Hepatic stellate cell (primary cell): ENCODE measurements at regions not wholly inside any gene's neighbourhood (a gene's known extent, or its start where the extent isn't known, plus 50 kb on each side); places are given as distances from the start of the nearest gene placed in this dataset.
"Not testable (repeated sequence)": the region's sequence is repeated elsewhere in the genome, so short reads cannot be mapped to it uniquely, and the experiment has no call there.

ENCODE experiments used
- DNase-seq: peaks from one replicate; pipeline ENCODE4 v3.0.0; 2011; ENCODE audit warnings: low spot score

- no peak for DNase-seq
Observed at GRCh38 chr2:210861038-210861665, 304.8 kb downstream of the CPS1 start.

- no peak for DNase-seq
Observed at GRCh38 chr2:210862283-210863065, 306.1 kb downstream of the CPS1 start.

- DNase-seq = no peak
Observed at GRCh38 chr2:210863283-210863682, 306.9 kb downstream of the CPS1 start.

- not testable (repeated sequence) for DNase-seq
Observed at GRCh38 chr2:210871566-210871965, 315.2 kb downstream of the CPS1 start.

GRCh38 chr2:210873631-210874030, 317.2 kb downstream of the CPS1 start:
- DNase-seq = no peak

GRCh38 chr2:210884227-210884626, 327.8 kb downstream of the CPS1 start:
- DNase-seq = no peak

GRCh38 chr2:210888035-210888434, 331.6 kb downstream of the CPS1 start:
- DNase-seq = no peak

- no peak for DNase-seq
Observed at GRCh38 chr2:210895132-210895531, 338.7 kb downstream of the CPS1 start.

GRCh38 chr2:210899131-210899530, 342.7 kb downstream of the CPS1 start:
- DNase-seq = peak; percentile 1

GRCh38 chr2:210901326-210901725, 344.9 kb downstream of the CPS1 start:
- DNase-seq = no peak

- no peak for DNase-seq
Observed at GRCh38 chr2:210912779-210913178, 356.4 kb downstream of the CPS1 start.

- no peak for DNase-seq
Observed at GRCh38 chr2:210913461-210913860, 357.1 kb downstream of the CPS1 start.

GRCh38 chr2:210915912-210916311, 359.5 kb downstream of the CPS1 start:
- DNase-seq = no peak

GRCh38 chr2:210917465-210917864, 361.1 kb downstream of the CPS1 start:
- no peak for DNase-seq

- DNase-seq = no peak
Observed at GRCh38 chr2:210919128-210919527, 362.7 kb downstream of the CPS1 start.

- DNase-seq = no peak
Observed at GRCh38 chr2:210922419-210922818, 366.0 kb downstream of the CPS1 start.

- DNase-seq = no peak
Observed at GRCh38 chr2:210928714-210929113, 372.3 kb downstream of the CPS1 start.

- peak; percentile 1 for DNase-seq
Observed at GRCh38 chr2:210938228-210938627, 381.8 kb downstream of the CPS1 start.

- no peak for DNase-seq
Observed at GRCh38 chr2:210946395-210946794, 390.0 kb downstream of the CPS1 start.

GRCh38 chr2:210950434-210951060, 394.1 kb downstream of the CPS1 start:
- not testable (repeated sequence) for DNase-seq

- DNase-seq = no peak
Observed at GRCh38 chr2:210954386-210954907, 398.0 kb downstream of the CPS1 start.

- peak; percentile 58 for DNase-seq
Observed at GRCh38 chr2:210955591-210955990, 399.2 kb downstream of the CPS1 start.

GRCh38 chr2:210956101-210956500, 399.7 kb downstream of the CPS1 start:
- DNase-seq = no peak
